HG03196 (cell line): ENCODE measurements at regions not wholly inside any gene's neighbourhood (a gene's known extent, or its start where the extent isn't known, plus 50 kb on each side); places are given as distances from the start of the nearest gene placed in this dataset.
"Not testable (repeated sequence)": the region's sequence is repeated elsewhere in the genome, so short reads cannot be mapped to it uniquely, and the experiment has no call there.

Source experiments
- ATAC-seq: cut with Tn5 transposase; IDR thresholded peaks from one replicate; pipeline ENCODE4 v1.9.1; 2021; ENCODE audit not compliant: unreplicated experiment

DNA sequence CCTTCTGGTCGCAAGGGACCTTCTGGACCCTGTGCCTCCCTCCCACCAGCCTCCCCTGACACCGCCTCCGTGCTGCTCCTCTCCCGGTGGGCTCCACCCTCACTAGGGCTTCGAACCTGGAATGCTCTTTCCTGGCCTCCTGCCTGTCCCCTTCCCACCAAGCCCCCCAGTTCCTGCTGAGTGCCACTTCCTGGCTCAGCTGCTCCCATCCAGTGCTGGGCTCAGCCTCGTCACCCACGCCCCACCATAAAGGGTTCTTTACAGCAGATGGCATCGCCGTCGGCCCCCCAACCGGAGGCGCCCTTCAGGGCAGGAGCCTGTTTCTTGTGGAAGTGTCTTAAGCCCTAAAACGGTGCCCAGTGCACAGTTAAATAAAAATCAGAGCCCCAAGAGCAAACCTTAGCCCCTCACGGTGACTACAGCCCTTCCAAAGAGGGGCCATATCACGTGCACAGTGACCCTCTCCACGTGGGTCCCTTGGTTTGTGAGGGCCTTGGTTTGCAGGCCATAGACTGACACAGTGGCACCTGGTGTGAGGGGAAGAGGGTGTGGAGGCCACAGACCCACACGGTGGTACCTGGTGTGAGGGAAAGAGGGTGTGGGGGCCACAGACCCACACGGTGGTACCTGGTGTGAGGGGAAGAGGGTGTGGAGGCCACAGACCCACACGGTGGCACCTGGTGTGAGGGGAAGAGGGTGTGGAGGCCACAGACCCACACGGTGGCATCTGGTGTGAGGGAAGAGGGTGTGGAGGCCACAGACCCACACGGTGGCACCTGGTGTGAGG lies 111.4 kb downstream of the METRNL start:
- no peak for ATAC-seq

DNA sequence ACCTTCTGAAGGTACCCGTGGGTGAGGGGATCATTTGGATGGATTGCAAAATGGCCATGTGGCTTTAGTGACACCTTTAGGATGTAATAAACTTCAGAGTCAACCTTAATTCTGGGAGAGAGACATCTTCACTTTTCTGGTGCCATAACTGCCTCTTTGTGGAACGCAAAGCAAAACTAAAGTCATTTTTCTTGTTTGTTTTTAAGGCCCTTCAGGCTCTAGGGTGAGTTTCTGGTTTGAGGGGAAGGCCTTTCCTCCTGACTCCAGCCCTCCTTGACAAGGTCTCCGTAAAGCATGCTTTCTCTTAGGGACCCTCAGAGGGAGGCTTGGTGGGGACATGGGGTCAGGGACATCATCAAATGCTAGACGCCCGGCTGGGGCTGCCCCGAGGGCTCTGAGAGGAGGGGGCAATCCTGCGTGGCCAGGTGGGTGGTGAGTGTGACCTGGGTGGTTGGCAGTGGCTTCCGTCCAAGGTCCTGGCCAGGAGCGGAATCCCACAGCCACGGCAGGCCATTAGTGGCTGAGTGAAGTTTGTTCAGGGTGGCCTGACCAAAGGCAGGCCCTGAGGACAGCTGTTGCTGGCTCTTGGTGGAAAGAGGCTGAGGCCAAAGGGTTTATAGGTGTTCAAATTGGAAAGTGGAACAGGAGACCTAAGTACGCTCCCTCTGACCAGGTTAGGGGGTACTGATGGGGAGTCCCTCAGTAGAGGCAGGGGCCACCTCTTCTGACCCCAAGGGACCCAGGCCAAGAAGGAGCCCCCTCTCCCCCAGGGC lies 112.2 kb downstream of the METRNL start:
- no peak for ATAC-seq

DNA sequence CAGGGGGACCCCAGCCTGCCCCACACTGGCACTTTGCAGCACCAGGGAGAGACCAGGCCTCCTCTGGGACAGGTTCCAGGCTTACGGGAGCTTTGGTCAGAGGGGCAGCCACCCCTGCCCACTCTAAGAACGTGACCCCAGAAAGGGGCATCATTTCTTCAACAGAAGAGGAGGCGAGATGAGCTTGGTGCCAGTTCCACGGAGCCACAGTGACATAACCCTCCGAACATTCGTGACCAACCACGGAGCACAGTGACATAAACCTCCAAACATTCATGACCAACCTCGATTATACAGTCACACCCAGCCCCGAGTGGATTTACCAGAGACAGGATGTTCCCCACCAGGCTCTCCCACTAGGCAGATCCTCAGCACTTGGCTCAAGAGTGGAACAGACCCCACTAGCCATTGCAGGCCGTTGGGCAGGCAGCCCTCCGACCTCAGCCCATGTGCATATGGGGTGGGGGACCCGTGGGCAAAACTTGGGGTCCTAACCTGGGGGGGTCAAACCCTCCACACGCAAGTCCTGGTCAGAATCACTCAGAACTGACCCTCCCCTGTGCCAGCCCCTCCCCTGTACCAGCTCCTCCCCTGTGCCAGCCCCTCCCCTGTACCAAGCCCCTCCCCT lies 112.9 kb downstream of the METRNL start:
- ATAC-seq: no peak

DNA sequence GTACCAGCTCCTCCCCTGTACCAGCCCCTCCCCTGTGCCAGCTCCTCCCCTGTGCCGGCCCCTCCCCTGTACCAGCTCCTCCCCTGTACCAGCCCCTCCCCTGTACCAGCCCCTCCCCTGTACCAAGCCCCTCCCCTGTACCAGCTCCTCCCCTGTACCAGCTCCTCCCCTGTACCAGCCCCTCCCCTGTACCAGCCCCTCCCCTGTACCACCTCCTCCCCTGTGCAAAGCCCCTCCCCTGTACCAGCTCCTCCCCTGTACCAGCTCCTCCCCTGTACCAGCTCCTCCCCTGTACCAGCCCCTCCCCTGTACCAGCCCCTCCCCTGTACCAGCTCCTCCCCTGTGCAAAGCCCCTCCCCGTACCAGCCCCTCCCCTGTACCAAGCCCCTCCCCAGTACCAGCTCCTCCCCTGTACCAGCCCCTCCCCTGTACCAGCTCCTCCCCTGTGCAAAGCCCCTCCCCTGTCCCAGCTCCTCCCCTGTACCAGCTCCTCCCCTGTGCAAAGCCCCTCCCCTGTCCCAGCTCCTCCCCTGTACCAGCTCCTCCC lies 113.5 kb downstream of the METRNL start:
- not testable (repeated sequence) for ATAC-seq

DNA sequence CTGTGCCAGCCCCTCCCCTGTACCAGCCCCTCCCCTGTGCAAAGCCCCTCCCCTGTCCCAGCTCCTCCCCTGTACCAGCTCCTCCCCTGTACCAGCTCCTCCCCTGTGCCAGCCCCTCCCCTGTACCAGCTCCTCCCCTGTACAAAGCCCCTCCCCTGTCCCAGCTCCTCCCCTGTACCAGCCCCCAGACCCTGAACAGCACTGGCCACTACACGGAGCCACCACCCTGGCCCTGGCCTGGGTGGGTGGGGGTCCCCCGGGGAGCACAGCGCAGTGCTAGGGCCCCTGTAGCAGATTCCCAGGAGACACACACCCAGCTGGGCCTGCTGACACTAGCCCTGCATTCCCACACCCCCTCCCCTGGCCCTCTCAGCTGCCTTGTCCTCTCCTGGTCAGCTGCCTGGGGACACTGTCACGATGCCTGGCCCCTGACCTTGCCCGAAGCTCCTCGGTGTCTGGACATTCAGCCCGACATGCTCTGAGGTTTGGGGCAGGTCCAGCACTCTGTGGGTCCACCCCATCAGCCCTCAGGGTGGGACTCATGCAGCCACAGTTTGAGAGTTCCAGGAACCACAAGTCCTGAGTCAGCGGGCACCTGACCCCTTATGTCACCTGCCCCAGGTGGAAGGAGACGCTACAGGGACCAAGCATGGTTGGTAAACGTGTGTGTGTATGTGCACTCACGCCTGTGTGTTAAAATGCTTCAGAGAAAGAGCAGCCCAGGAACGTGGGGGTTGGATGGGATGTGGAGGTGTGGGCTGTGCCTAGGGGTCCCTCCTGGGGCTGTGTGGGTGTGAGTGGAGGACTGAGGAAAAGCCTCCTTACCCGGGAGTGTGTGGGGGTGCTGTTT lies 114.2 kb downstream of the METRNL start:
- ATAC-seq: no peak

DNA sequence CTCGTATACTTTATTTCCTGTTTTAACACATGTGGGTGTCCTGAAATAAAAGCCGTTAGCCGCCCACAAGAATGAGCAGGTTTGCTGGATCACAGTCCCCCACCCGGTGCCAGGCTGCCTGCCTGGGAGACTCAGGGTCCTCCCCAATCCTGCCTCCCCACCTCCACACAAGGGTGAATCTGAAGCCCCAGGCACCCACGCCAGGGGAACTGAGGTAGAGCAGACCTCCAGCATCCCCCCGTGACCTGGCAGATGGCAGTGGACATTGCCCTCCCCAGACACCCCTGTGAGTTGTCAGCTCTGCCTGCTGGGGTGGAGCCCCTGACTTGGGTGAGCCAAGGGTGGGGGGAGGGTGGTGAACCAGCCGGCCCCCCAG lies 114.8 kb downstream of the METRNL start:
- no peak for ATAC-seq

DNA sequence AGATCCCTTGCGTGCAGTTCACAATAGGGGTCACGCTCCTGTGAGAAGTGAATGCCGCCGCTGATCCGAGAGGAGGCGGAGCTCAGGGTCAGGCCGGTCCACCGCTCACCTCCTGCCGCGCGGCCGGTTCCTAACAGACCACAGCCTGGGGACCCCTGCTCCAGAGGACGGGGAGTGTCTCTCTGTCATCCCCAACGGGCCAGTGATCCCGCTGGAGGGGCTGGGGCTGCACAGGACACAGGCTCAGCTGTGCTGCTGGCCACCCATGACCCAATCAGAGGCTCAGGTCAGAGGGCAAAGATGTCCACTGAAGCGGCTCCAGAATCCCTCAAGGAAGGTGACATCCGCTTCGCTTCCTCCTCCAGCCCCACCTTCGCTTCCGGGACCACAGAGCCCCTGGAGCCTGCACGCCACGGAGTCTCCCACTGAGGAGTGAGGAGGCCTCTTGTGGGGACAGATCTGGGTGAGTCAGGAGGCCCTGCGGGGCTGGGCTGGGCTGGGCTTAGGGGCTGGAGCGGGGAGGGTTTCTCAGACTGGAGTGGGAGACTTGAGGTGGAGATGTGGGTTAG lies 115.4 kb downstream of the METRNL start:
- no peak for ATAC-seq

DNA sequence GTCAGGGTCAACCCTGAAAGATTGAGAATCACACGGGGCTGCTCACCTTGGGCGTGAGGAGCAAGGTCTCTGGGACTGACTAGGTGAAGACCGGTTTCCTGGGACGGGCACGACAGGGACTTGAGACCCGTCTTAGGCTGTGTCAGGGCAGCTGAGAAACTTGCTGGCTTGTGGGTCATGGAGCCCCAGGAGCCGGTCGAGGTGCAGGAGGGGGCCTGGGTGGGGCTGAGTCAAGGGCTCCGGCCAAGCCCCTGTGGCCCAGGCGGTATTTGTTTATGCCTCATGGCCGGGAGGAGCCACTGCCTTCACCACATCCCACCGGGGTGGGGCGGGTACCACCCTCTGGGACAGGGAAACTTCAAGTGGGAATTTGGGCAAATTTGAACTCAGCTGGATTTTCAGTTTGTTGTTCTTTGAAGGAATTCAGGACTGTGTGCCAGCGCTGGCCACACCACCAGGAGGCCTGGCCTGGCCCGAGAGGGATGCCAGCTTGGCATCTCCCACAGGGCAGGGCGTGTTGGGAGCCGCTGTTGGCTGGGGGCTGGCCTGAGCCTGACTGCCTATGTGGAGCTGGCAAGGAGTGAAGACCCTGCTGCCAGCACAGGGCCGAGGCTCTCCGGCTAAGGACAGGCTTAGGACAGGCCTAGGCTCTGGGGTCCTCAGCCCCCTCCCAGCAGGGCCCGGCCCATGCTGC lies 116.1 kb downstream of the METRNL start:
- no peak for ATAC-seq

DNA sequence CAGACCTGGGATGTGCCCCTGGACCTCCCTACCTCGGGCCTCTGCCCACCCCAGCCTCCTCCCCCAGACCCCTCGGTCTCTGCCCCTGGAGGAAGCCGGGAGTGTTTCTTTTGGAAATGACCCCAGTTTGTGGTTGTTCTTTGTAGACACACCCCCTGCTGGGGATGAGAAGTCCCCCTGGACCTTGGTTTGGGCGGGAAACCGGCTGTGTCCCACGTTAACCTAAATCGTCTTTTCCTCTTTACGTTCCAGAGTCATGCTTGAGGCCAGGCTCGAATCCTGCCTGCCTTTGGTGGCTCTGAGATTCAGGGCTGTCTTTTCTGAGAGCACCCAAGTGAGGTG lies 116.6 kb downstream of the METRNL start:
- no peak for ATAC-seq

DNA sequence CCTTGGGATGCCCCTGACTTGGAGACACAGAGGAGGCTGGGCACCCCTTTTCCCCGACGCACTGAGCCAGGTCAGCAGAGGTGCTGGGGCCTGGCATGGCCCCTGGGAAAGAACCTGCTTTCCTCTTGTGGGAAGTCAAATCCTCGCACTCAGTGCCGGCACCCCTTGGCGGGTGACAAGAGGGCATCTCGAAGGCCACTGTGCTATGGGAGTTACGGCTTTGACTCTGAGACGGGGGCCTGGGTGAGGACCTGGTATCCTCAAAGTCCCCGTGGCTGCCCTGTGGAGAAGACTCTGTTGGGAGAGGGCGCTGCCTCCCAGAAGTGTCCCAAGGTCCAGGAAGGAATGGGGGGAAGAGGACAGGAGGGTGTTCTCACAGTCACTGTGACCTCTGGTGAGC lies 117.0 kb downstream of the METRNL start:
- ATAC-seq: no peak

DNA sequence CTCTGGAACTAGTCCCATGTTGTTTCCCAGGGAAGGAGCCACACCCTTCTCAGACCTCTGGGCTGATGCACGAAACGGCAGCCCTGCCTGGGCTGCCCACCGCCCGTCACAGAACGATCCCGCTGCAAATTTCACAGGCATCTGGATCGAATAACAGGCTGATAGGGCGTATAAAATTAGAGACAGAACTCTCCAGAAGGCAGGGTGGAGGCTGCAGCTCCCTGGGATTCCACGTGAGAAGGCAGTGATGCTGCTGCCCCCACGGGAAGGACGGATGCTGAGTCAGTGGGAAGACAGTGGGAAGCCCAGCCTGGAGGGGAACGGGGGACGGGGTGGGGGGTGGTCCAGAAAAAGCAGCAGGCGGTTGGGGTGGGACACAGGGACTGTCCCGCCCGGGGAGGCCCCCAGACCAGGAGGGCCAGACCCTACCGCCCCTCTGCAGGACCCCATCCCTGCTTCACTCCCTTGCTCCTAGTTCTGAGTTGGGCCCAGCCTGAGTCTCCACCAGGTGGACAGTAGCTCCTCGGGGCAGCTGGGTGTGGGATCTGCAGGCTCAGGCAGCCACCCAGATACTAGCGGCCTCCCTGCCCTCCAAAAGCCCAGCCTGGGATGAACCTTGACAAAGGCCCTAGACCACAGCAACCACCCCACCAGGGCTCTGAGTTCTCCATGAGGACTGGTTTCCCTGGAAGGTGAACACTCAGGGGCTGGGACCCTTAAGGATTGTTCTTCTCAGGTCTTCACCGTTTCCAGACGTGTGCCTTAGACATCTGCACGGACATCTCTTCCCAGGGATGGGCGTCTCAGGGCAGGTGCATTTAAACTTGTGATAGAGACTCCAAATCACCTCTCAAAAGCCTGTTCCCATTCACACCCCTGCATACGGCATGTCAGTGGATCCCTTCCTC lies 117.8 kb downstream of the METRNL start:
- no peak for ATAC-seq

DNA sequence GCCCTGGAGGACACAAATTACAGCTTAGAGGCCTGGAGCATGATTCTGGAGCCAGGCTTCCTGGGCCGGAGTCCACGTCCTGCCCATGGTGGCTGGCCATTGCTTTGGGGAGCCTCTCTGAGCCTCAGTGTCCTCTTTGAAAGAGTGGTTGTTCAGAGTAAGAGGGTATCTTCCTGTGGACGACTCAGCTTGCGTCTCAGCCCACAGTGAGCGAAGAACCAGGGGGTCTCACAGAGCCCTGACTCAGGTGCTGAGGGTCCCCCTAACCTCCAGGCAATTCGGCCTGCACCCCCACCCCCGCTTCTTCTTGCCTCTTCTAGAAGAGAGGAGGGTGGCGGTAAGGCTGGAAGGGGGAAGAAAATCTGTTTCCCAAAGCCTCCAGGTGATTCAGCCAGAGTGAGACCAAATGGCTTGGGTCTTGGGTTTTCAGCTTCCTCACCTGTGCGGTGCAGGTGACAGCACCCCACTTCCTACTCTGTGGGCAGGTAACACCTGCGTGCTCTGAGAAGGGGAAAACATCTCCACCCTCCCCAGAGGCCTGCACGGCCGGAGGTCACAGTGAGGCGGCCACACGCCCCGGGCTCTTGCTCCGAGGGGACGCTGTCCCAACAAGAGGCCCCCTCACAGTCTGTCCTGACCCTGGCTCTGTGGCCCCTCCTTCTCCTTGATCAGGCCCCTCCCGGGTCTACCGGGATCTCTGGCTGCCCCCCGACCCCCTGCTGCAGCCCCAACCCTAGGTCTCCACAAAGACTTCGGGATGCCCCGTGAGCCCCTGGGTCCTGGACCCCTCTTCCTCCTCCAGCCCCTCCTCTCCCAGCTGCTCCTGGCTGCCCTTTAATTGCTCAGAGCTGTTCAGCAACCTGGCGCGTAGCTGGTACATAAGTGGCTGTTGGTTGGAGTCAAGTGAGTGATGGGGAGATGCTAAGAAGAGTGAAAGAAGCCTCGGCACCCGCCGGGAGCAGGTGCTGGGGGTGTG lies 119.2 kb downstream of the METRNL start:
- no peak for ATAC-seq

DNA sequence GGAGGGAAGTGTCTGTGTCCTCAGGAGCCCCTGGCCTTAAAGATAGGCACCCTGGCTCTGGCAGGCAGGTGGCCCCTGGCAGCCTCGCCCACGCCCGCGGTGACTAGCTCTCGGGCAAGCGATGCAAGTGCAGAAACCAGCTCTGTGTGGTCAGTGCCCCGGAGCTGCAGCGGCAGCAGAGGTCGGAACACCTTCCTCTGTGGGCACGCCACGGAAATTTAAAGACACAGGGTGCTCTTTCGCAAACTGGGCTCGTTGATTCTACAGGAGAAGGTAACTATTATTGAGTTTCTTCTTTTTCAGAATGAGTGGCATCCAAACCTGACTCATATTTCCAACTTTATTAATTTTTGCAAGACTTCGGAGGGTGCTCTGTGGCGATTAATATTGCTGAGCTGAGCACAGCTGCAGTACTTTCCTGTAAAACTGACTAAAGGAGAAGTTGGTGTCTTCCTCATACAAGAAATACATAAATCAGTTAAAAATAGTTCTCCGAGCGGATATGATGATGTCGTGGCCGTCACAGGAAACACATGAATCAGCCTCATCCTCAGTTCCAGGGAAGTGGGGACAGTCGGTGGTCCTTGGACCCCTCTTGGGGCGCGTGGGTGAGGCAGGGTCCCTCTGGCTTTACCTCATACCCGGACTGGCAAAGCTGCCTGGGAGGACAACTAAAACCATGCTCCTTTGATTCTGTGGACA lies 120.2 kb downstream of the METRNL start:
- ATAC-seq: no peak

DNA sequence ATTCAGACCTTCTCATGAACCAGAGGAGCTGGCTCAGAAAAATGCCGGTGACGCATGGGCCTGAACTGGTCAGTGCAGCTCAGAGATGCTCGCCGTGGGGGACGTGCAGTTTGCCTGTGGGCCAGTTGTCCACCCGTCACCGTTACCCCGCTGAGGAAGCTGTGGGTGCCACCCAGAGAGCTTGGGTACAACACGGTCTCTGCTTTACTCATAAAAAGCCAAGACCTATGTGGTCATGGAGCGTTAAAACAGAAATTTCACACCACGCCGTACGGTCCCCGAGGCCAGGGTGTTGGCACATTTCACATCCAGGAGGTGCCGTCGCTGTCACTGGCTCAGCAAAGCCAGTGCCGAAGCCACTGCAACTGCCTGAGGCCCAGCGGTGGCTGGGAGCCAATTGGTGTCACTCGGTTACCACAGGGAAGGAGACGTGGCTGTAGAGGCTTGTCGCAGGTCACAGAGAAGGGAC lies 120.9 kb downstream of the METRNL start:
- ATAC-seq: no peak

DNA sequence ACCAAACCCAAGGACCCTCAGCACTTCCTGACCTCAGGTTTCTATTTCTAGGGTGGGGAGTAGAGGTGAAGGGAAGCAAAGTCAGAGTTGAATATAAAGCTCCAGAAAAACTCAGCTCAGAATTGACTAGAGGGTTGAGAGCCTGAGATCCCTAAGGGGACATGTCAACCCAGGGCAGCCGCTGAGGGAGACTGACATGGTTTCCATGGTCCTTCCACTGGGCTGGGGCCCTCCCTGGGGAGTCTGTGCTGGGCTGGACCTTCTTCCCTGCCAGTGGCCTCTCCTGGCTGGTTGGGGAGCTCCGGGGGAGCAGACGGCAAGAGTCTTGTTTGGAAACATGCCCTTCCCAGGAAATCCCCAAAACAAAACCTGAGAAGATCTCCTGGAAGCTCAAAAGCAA lies 121.3 kb downstream of the METRNL start:
- ATAC-seq: no peak

DNA sequence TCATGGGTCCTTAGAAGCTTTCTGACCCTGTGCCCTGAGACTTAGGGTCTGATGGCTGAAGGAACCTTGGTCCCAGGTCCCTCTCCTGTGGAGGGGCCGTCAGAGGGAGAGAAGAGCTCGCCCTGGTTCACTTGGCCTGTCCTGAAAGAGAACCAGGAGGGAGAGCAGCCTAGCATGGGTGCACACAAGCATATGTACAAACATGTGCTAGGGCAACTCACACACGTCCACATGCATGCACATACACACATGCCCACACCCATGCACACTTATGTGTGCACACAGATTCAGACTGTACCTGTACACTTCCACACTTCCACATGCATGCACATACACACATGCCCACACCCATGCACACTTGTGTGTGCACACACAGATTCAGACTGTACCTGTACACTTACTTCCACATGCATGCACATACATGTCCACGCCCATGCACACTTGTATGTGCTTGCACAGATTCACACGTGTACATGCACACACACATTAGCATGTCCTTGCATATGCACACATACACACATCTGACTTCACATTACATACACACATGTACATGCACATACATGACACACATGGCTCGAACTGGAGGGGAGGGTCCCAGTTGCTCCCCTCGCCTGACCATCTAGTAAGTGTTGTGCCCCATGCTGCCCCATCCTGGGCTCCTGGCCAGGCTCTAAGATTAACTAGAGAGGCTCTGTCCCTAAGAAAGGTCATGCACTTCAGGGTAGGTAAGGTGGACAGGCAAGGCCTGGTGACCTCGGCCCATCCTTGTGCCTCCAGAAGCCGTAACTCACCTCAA lies 122.0 kb downstream of the METRNL start:
- no peak for ATAC-seq
